WI38 (cell line): ENCODE measurements at regions not wholly inside any gene's neighbourhood (a gene's known extent, or its start where the extent isn't known, plus 50 kb on each side); places are given as distances from the start of the nearest gene placed in this dataset.

ENCODE experiments used
- H3K4me3 ChIP-seq: 2 replicates; pipeline ENCODE4 v1.5.1; 2011; ENCODE audit warnings: low read depth, mild to moderate bottlenecking, control low read depth, low read length
- CTCF ChIP-seq: IDR thresholded peaks from 2 replicates; pipeline ENCODE4 v1.5.1; 2012; ENCODE audit warnings: low read depth, mild to moderate bottlenecking, control low read depth, low read length

DNA sequence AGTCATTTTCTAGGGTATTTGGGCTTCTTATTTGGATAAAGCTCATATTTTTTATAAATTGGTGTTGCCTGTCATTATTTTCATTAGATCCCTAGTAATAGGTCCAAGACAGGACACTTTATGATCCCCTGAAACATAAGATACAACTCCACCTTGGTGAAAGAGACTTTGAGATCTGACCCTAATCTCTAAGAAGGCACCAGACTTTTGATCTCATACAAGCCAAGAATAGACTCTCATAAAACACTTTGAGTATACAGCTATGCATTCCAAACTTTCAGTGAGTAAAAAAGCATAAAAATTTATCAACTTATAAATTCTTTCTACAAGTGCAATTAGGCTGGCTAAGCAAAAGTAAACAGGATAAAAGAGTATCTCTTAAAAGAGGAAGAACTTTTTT is 451.2 kb downstream of the MN1 start:
- no peak for TF ChIP-seq CTCF

DNA sequence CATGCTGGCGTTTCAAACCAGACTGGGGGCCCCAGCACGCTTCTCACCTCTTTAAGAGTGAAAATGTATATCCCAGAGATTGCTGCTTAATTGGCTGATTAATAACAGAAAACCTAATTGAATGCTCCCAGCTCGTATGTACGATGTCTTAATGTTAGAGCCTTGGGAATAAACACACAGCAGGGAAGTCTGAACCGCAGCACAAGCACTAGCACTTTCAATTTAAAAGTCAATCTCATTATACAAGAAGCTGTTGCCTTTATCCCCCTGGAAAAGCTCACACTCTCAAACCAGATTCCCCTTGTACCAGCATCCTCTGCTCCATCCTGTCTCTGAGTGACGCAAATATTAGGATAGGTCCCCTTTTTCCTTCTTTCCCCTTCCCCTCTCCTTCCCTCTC is 449.1 kb downstream of the MN1 start:
- H3K4me3 ChIP-seq: no peak overlapping the region
- TF ChIP-seq CTCF: no peak

More for the DNA sequence above, 451.2 kb downstream of the MN1 start:
- H3K4me3 ChIP-seq: no peak overlapping the region

GRCh38 chr22:27358096-27358870 is 443.3 kb downstream of the MN1 start:
- no peak for TF ChIP-seq CTCF

DNA sequence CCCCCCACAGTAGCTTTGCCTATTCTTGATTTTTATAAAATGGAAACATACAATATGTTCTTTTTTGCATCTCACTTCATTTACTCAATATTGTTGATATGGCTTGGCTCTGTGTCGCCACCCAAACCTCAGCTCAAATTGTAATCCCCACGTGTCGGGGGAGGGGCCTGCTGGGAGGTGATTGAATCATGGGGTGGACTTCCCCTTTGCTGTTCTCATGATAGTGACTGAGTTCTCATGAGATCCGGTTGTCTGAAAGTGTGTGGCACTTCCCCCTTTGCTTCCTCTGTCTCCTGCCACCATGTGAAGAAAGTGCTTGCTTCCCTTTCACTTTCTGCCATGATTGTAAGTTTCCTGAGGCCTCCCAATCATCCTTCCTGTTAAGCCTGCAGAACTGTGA is 431.3 kb downstream of the MN1 start:
- no peak overlapping the region for H3K4me3 ChIP-seq
- TF ChIP-seq CTCF: no peak

More at GRCh38 chr22:27358096-27358870, 443.3 kb downstream of the MN1 start:
- H3K4me3 ChIP-seq: no peak overlapping the region

GRCh38 chr22:27370987-27371386 is 430.6 kb downstream of the MN1 start:
- TF ChIP-seq CTCF: no peak
- no peak overlapping the region for H3K4me3 ChIP-seq

DNA sequence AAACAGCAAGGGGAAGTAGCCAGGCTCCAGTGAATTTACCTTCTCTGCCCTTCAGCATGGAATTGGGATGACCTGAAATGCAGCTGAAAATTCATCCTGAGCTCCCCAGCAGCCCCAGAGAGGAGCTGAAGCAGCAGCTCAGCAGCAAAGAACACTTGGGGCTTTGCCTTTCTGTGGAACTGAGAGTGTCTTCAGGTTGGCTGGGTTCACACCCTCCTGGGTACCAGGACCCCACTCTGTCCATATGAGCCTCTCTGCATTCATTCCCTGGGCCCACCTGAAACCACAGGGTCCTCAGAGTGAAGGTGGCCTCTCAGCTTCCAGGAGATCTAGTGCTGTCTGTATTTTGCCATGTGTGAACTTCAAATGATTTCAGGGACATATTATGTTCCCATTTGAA is 429.2 kb downstream of the MN1 start:
- TF ChIP-seq CTCF: no peak
- H3K4me3 ChIP-seq: no peak overlapping the region

- H3K4me3 ChIP-seq: no peak overlapping the region
Measured at GRCh38 chr22:27372969-27373670, 428.4 kb downstream of the MN1 start.

More at GRCh38 chr22:27372969-27373670, 428.4 kb downstream of the MN1 start:
- no peak for TF ChIP-seq CTCF
